ENCODE measurements at regions not wholly inside any gene's neighbourhood (a gene's known extent, or its start where the extent isn't known, plus 50 kb on each side); places are given as distances from the start of the nearest gene placed in this dataset.
"Not testable (repeated sequence)": the region's sequence is repeated elsewhere in the genome, so short reads cannot be mapped to it uniquely, and the experiment has no call there.

- not testable (repeated sequence) for DNase-seq (ENCODE audit: low read depth in 2 of 2)
These were observed 671.2 kb downstream of the EFNA5 start for GRCh38 chr5:106999506-106999905.

- no peak for DNase-seq (ENCODE audit: low read depth in 2 of 2)
These were observed 684.7 kb downstream of the EFNA5 start for GRCh38 chr5:106986006-106986405.

- no peak for DNase-seq (ENCODE audit: low read depth in 2 of 2)
These were observed 685.6 kb downstream of the EFNA5 start for GRCh38 chr5:106985174-106985573.

GRCh38 chr5:106979178-106979577 is 691.6 kb downstream of the EFNA5 start:
- DNase-seq (ENCODE audit: low read depth in 2 of 2) = not testable (repeated sequence)

GRCh38 chr5:106978582-106979165 is 692.1 kb downstream of the EFNA5 start:
- DNase-seq (ENCODE audit: low read depth in 2 of 2) = not testable (repeated sequence)

GRCh38 chr5:106976363-106976762 is 694.4 kb downstream of the EFNA5 start:
- no peak for DNase-seq (ENCODE audit: low read depth in 2 of 2)

GRCh38 chr5:106974272-106974671 is 696.5 kb downstream of the EFNA5 start:
- no peak for DNase-seq (ENCODE audit: low read depth in 2 of 2)

- no peak for DNase-seq (ENCODE audit: low read depth in 2 of 2)
These were observed 703.9 kb downstream of the EFNA5 start for GRCh38 chr5:106966686-106967315.

- DNase-seq (ENCODE audit: low read depth in 2 of 2) = no peak
These were observed 706.6 kb downstream of the EFNA5 start for GRCh38 chr5:106964132-106964531.

- DNase-seq (ENCODE audit: low read depth in 2 of 2) = no peak
These were observed 707.1 kb downstream of the EFNA5 start for GRCh38 chr5:106963630-106964029.

GRCh38 chr5:106962464-106963230 is 708.1 kb downstream of the EFNA5 start:
- DNase-seq (ENCODE audit: low read depth in 2 of 2) = no peak

GRCh38 chr5:106959387-106959786 is 711.4 kb downstream of the EFNA5 start:
- no peak for DNase-seq (ENCODE audit: low read depth in 2 of 2)

GRCh38 chr5:106957336-106957735 is 713.4 kb downstream of the EFNA5 start:
- no peak for DNase-seq (ENCODE audit: low read depth in 2 of 2)

GRCh38 chr5:106956886-106957285 is 713.9 kb downstream of the EFNA5 start:
- no peak for DNase-seq (ENCODE audit: low read depth in 2 of 2)

- no peak for DNase-seq (ENCODE audit: low read depth in 2 of 2)
These were observed 714.5 kb downstream of the EFNA5 start for GRCh38 chr5:106956187-106956586.

GRCh38 chr5:106940986-106941385 is 729.8 kb downstream of the EFNA5 start:
- DNase-seq (ENCODE audit: low read depth in 2 of 2) = no peak

GRCh38 chr5:106940301-106940846 is 730.4 kb downstream of the EFNA5 start:
- DNase-seq (ENCODE audit: low read depth in 2 of 2) = no peak

- DNase-seq (ENCODE audit: low read depth in 2 of 2) = no peak
These were observed 747.3 kb downstream of the EFNA5 start for GRCh38 chr5:106923409-106923808.

- DNase-seq (ENCODE audit: low read depth in 2 of 2) = no peak
These were observed 749.2 kb downstream of the EFNA5 start for GRCh38 chr5:106921567-106921966.

GRCh38 chr5:106910486-106910885 is 760.3 kb downstream of the EFNA5 start:
- DNase-seq (ENCODE audit: low read depth in 2 of 2) = no peak

- DNase-seq (ENCODE audit: low read depth in 2 of 2) = no peak
These were observed 761.0 kb downstream of the EFNA5 start for GRCh38 chr5:106909716-106910115.

GRCh38 chr5:106907979-106908378 is 762.8 kb downstream of the EFNA5 start:
- no peak for DNase-seq (ENCODE audit: low read depth in 2 of 2)

GRCh38 chr5:106906199-106906598 is 764.5 kb downstream of the EFNA5 start:
- DNase-seq (ENCODE audit: low read depth in 2 of 2) = no peak

Data from stimulated activated CD4-positive, alpha-beta T cell treated with anti-CD3 and anti-CD28 coated beads, Interleukin-4, amount 100 ng/mL, for 48 hours (primary cell).